BE2C (cell line): ENCODE measurements at regions not wholly inside any gene's neighbourhood (a gene's known extent, or its start where the extent isn't known, plus 50 kb on each side); places are given as distances from the start of the nearest gene placed in this dataset.

Source experiments
- DNase-seq: peaks from one replicate; pipeline ENCODE4 v3.0.0-alpha.2; 2020
- H3K27me3 ChIP-seq: fragments of 250-450 bp; sonication (Bioruptor Pico); 2 replicates; pipeline ENCODE4 v1.5.1; 2020; ENCODE audit warnings: mild to moderate bottlenecking
- H3K36me3 ChIP-seq: fragments of 250-450 bp; sonication (Bioruptor Pico); 2 replicates; pipeline ENCODE4 v1.5.1; 2020; ENCODE audit warnings: mild to moderate bottlenecking
- H3K4me1 ChIP-seq: fragments of 250-450 bp; sonication (Bioruptor Pico); 2 replicates; pipeline ENCODE4 v1.5.1; 2020
- H3K4me3 ChIP-seq: 2 replicates; pipeline ENCODE4 v1.5.1; 2011; ENCODE audit warnings: low read depth, low read length
- H3K9me3 ChIP-seq: fragments of 250-450 bp; sonication (Bioruptor Pico); 2 replicates; pipeline ENCODE4 v1.5.1; 2020
- CTCF ChIP-seq: IDR thresholded peaks from 2 replicates; pipeline ENCODE4 v1.5.1; 2012; ENCODE audit warnings: mild to moderate bottlenecking, low read depth, low read length

- H3K36me3 ChIP-seq: no peaks in the 10 kb centered on the region
These were observed 119.6 kb downstream of the BOD1 start for GRCh38 chr5:173496883-173497255.

GRCh38 chr5:173496129-173496882, 120.1 kb downstream of the BOD1 start:
- TF ChIP-seq CTCF: no peak
- DNase-seq: no peak
- H3K36me3 ChIP-seq: no peaks in the 10 kb centered on the region
- no peaks in the 10 kb centered on the region for H3K9me3 ChIP-seq
- no peaks in the 10 kb centered on the region for H3K4me1 ChIP-seq
- H3K4me3 ChIP-seq: no peak overlapping the region
- H3K27me3 ChIP-seq: peaks cover 9% of the 10 kb centered on the region

More at GRCh38 chr5:173496883-173497255, 119.6 kb downstream of the BOD1 start:
- DNase-seq: no peak
- H3K4me3 ChIP-seq: no peak overlapping the region
- no peaks in the 10 kb centered on the region for H3K4me1 ChIP-seq
- H3K27me3 ChIP-seq: peaks cover 14% of the 10 kb centered on the region
- TF ChIP-seq CTCF: no peak
- H3K9me3 ChIP-seq: no peaks in the 10 kb centered on the region

DNA sequence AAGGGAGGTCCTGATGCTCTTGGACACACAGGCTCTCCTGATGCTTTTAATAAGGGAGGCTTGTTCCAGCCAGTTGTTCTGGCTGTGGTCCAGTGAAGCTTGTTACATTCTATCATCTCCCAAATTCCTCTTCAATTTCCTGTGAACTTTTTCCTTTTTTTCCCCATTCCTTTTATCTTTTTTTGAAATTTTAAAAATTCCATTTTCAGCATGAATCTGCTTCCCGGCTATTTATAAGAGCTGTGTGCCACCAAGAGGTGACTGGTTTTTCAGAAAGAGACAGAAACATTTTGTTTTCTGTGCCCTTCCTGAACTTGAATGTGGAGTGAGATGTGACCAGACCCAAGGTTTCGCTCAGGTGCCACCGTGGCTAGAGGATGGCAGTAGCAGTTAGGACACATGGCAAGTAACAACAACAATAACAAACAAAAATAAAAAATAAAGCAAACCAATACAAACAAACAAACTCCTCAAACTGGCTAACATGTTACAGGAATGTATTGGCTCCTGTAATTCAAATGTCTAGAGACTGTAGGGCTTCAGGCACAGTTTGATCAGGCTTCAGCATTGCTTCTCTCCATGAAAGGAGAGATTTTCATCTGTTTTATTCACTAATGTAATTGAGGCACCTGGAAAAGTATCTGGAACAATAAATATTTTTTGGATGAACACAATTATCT, 121.1 kb downstream of the BOD1 start:
- peaks cover 8% of the 10 kb centered on the region for H3K27me3 ChIP-seq
- no peak for TF ChIP-seq CTCF
- H3K36me3 ChIP-seq: no peaks in the 10 kb centered on the region
- H3K4me1 ChIP-seq: no peaks in the 10 kb centered on the region
- no peak for DNase-seq
- H3K4me3 ChIP-seq: no peak overlapping the region
- no peaks in the 10 kb centered on the region for H3K9me3 ChIP-seq

GRCh38 chr5:173494446-173494845, 122.0 kb downstream of the BOD1 start:
- no peak for TF ChIP-seq CTCF
- Histone ChIP-seq H3K4me1 (no peaks in the 10 kb centered on the region), H3K36me3 (no peaks in the 10 kb centered on the region), H3K27me3 (peaks cover 8% of the 10 kb centered on the region), H3K4me3 (no peak overlapping the region), H3K9me3 (no peaks in the 10 kb centered on the region)
- DNase-seq: no peak

DNA sequence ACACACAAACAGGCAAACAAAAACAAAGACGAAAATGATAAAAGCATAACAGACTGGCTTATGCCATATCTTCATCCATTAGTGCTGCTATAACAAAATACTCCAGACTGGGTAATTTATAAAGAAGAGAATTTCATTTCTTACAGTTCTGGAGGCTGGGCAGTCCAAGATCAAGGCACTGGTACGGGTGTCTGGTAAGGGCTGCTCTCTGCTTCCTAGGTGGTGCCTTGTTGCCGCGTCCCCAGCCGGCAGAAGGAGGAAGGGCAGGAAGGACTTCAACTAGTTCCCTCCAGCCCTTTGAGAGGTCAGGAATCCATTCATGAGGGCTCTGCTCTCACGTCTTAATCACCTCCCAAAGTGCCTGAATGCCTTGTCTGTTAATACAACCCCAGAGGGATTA, 122.6 kb downstream of the BOD1 start:
- no peak for DNase-seq
- peaks cover 8% of the 10 kb centered on the region for H3K27me3 ChIP-seq
- no peak for TF ChIP-seq CTCF
- no peaks in the 10 kb centered on the region for H3K36me3 ChIP-seq
- H3K4me1 ChIP-seq: no peaks in the 10 kb centered on the region
- H3K9me3 ChIP-seq: no peaks in the 10 kb centered on the region
- H3K4me3 ChIP-seq: no peak overlapping the region

- Histone ChIP-seq H3K27me3 (peaks cover 8% of the 10 kb centered on the region), H3K4me3 (no peak overlapping the region), H3K36me3 (no peaks in the 10 kb centered on the region), H3K4me1 (no peaks in the 10 kb centered on the region), H3K9me3 (no peaks in the 10 kb centered on the region)
- no peak for TF ChIP-seq CTCF
- DNase-seq: no peak
These were observed 123.4 kb downstream of the BOD1 start for GRCh38 chr5:173493040-173493439.
